ENCODE measurements at regions not wholly inside any gene's neighbourhood (a gene's known extent, or its start where the extent isn't known, plus 50 kb on each side); places are given as distances from the start of the nearest gene placed in this dataset.

DNA sequence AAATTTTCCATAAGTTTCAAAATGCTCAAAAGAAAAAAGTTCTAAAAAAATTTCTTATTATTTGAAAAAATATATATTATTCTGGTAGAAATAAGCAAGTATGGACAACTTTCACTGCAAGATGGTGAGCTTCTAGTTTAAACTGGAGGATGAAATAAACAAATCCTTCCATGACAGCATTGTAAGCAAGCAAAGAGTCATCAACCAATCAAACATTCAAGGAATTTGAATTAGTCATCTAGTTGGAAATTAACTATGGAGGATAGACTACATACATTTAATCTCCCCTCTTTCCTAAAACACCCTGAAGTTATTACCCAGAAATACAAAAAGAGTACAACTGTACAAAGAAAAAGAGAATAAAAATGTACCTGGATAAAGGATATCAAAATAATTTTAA lies 51.0 kb upstream of the IRX5 start:
- TF ChIP-seq, protein P1, sequence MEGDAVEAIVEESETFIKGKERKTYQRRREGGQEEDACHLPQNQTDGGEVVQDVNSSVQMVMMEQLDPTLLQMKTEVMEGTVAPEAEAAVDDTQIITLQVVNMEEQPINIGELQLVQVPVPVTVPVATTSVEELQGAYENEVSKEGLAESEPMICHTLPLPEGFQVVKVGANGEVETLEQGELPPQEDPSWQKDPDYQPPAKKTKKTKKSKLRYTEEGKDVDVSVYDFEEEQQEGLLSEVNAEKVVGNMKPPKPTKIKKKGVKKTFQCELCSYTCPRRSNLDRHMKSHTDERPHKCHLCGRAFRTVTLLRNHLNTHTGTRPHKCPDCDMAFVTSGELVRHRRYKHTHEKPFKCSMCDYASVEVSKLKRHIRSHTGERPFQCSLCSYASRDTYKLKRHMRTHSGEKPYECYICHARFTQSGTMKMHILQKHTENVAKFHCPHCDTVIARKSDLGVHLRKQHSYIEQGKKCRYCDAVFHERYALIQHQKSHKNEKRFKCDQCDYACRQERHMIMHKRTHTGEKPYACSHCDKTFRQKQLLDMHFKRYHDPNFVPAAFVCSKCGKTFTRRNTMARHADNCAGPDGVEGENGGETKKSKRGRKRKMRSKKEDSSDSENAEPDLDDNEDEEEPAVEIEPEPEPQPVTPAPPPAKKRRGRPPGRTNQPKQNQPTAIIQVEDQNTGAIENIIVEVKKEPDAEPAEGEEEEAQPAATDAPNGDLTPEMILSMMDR (IDR thresholded peaks at IDR 0.05), result no peak
- no peak for TF ChIP-seq EP300 (IDR thresholded peaks at IDR 0.05)
